CD4-positive, alpha-beta T cell treated with Interleukin-6 for 4 hours (primary cell): ENCODE measurements at regions not wholly inside any gene's neighbourhood (a gene's known extent, or its start where the extent isn't known, plus 50 kb on each side); places are given as distances from the start of the nearest gene placed in this dataset.
"Not testable (repeated sequence)": the region's sequence is repeated elsewhere in the genome, so short reads cannot be mapped to it uniquely, and the experiment has no call there.

Source experiments
- DNase-seq: peaks from one replicate; pipeline ENCODE4 v3.0.0-alpha.2; 2020; ENCODE audit warnings: mixed read lengths

DNA sequence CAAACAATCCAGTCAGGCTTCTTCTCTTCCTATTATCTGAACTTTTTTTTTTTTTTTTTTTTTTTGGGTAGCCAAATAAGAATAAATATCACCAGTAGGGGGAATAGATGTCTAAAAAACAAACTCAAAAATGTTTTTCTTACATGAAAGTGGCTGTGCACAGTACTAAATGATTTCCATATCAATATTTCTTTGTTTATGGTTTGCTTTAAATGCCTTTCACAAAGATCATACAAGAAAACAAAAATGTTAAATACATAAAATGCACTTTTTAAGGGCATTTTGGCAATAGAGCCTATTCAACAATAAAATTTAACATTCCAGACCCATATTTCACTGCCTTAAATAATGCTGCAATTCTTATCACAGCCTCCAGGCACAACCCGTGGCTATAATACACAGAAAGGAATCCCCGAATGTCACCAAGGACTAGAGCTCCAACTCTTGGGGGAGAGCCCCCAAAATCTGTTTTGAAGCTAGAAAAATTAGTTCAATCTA is 91.1 kb upstream of the TBCA start:
- no peak for DNase-seq

DNA sequence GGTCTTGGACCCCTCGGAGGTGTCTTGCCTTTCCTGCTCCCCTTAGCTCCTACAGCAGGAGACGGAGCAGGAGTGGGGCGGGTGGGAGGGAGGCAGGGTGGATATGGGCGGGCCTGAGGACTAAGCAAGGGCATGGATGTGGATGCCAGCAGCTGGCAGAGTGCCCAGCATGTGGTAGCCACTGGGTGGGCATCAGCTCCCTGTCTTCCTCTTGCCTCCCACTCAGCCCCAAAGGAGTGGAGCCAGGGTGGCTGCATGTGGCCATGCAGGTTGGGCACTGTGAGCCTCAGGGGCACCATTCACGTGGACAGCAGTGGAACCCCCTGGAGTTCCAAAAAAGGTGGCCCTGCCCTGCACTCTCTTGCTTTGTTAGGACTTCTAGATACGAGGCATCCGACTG is 90.1 kb upstream of the TBCA start:
- DNase-seq: no peak

DNA sequence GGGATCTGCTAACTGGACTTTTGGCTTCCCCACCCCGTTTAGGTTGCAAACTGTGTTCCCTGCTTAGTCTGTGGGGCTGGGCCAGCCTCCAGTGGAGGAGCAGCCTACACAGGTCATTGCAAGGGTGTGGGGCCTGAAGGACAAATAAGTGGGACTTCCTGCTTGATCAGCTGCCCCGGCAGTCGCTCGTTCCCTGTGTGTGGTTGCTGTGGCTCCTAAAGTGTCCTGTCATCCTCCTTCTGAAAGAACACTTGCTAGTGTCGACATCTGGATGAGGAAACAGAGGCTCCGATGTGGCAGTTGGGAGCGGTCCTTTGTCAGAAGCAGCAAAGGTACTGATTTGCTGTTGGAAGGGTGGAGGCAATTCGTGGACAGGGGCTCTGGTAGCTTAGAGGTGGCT is 88.9 kb upstream of the TBCA start:
- DNase-seq: no peak

DNA sequence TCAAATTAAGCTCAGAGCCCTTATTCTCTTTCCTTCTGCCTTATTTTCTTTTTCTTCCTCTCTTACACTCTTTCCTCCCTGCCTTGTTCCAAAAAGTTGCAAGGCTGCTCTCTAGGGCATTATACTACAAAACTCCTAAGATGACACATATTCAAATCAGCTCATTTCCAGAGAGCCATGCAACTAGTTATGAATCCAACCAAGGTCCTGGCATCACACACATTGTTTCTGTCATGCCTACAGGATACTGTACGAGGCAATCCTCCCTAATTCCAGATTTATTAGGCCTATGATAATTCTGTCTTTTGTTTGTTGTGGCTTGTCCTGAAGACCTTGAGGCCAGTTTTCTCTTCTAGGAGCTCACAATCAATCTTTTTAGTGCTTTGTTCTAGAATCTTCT is 87.0 kb upstream of the TBCA start:
- DNase-seq: no peak

DNA sequence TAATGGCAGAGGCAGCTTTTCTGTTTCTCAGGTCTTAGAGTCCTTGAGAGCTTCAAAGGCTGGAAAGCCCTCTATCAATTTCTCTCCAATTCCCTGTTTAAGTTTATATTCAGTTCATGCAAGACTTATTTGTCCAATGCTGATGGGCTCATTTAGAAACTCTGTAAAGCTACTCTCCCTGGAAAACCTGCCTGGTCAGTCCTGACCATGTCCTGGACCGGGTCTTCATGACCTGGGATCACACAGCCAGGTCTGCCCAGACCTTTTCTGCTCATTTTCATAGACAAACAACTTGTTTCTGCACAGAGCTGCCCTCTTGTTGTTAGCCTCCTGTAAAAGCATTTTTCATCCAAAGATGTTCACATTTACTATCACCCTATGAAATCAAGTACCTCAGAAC is 85.4 kb upstream of the TBCA start:
- DNase-seq: no peak

DNA sequence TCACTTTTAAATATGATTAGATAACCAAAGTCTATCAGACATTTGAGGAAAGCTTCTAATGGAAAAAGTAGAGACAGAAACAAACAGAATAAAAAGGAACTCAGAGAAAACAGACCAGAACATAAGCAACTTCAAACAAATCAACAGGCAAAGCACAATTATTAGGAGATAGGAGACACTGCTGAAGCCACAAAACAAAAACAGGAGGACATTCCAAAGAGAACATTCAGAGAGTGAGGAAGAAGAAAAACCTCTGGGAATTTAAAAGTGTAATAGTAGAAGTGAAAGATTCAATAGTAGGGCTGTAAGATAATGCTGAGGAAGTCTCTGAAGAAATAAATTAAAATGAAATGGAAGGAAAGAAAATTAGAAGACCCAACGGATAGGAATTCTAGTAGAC is 83.2 kb upstream of the TBCA start:
- no peak for DNase-seq

DNA sequence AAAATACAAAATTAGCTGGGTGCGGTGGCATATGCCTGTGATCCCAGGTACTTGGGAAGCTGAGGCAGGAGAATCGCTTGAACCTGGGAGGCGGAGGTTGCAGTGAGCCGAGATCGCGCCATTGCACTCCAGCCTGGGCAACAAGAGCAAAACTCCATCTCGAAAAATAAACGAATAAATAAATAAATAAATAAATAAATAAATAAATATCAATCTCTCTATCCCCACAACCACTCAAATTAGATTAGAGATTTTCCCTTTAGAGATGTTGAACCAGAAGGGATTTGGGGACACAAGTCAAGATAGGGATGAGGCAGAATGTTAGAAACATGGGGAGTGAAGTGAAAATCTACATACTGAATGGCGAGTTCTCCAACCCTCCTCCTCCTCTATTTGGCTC is 82.5 kb upstream of the TBCA start:
- not testable (repeated sequence) for DNase-seq

DNA sequence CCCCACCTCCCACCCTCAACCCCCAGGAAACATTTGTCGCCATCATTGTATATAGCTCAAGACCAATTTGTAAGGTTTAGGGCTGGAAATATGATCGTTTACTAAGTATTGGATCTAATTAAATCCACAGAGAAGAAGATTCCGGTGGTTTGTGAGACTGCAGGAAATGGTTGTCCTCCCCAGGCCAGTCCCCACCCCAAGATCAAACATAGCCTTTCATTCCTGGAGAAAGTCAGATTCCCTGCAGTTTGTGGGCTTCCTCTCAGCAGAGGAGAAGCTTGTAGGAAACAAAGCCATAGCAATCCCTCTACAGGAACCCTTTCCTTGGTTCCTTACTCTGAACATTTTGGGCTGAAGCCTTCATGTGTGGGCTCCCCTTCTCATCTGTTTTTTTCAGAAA is 79.2 kb upstream of the TBCA start:
- no peak for DNase-seq

DNA sequence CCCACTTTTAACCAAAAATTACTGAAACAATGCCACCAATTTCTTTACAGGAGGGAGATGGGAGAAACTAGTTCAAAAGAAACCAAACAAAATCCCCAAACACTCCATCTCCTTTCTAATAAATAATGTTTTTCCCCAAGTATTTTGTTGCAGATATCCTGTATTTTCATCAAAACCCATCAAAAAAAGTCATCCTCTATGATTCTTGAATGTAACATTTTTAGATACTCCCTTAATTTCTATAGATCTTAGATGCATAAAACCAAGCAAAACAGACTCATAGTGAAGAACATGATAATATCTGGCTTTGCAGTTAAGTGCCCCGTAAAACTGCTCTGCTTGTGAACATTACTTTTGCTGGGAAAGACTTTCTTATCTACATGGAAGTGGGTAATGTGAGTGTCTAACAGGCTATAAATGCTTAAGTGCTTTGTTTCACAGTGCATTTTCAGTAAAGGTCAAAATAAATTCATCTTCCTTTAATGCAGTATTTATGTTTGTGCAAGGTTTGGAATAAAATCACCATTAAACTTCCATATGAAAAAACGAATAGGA is 77.3 kb upstream of the TBCA start:
- DNase-seq: no peak

DNA sequence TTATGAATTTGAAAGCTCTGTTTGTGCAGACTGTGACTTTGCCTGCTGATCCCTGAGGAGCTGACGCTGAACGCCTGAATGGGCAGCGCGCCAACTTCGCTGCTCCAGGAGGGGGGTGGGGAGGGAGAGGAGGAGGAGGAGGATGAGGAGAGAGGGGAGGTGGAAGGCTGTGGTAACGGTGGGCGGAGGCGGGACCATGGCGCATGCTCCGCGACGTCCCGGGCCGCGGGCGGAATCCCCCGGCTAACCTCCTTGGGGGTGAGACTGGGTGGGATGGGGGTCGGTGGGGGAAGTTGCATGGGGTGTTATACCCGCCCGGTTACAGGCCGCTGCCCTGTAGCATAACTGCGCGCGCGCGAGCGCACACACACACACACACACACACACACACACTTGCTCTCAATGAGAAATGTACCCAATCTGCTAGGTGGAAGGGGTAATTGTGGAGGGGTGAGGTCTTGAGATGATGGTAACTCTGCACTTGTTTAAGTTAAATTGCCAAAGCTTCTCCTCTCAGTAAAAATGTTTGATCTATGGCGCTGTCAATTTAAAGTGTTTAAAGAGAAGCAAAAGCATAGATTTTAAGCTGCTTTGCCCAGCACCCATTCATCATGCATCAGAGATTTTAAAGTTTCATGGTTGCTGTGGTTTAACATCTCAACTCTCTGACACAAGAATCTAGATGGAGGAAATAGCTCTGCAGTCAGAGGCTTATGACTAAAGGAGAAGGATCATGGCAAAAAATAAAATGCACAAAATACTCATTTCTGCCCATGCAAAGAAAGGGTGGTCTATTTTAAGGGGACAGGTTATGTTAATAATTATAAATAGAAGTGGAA is 76.6 kb upstream of the TBCA start:
- DNase-seq: peak; percentile 8

DNA sequence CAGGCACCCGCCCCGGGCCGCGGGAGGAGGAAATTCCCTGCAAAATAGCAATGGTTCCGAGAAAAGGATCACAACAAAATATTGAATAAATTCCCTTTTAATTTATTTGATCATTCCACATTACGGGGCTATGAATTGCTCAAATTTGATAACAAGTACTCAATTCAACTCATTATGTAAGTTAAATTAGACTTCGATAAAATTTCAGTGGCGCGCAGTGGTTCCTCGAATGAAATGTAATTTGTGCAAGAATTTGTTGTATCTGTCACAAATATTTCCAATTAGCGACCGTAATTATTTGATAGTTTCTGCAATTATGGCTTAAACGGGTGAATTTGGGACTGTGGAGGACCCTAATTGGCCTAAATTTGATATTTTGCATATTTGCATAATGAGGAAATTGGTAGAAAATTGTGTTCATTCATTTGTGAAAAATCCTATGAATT is 76.0 kb upstream of the TBCA start:
- DNase-seq: no peak

DNA sequence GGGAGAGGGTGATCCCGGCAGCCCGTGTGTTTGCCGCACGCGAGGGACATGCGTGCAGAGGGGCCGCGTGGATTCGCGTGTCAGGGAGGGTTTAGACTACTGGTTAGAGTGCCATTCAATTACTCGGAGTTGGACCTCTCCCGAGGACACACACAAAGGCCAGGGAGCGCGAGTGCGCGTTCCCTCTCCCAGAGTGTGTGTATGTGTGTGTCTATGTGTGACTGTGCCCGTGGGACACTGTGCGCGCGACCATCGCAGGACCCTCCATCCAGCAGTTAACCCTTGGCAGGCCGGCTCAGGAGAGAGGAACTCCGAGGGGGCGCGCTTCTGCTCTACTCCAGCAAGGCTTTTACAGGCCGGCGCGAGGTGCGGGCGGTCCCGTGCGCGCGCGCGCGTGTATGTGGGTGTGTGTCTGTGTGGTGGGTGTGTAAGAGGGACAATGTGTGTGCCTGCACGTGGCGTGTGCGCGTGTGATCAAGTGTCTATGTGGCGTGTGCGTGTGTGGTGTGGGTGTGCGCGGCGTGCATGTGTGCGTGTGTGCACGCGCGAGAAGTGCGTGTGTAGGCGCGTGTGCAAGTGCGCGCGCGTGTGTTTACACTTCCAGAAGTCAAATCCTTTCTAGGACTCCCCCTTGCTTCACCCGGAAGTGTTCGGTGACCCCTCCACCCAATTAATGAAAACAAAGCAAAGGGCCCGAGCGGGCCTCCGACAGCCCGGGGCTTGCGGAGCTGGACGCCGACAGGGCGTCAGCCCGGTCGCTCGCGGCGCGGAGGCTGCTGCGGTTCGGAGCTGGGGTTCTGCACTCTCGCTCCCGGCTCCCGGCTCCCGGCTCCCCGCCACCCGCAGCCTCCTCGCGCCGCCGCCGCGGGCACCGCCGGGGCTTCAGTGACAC is 75.3 kb upstream of the TBCA start:
- peak; percentile 6 for DNase-seq

DNA sequence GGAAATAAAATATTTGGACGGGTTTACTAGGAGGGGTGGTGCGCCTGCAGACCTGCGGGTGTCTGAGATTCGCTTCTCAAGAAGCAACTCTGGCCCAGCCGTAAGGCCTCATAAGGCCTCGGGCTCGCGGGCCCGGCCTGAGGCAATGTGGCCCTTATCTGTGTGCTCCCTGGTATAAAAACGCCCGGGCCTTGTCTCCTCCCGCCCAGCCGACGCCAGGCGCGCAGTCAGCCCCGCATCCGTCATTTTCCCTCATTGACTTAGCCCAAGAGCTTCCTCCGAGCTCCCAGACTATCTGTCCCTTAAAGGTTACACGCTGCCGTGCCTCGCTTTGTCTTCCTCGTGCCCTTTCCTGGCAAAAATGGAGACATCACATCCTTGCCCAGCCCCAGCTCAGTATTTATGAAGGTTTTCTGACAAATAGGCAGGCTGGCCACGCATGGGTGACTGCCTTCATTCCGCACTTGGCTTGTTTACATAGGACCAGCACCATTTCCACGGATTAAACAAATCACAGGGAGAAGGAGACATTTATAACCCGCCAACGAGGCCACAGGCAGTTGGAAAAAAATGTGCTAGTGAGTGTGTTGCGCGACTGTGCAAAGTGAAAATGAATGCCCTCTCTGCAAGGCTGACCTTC is 74.5 kb upstream of the TBCA start:
- no peak for DNase-seq

DNA sequence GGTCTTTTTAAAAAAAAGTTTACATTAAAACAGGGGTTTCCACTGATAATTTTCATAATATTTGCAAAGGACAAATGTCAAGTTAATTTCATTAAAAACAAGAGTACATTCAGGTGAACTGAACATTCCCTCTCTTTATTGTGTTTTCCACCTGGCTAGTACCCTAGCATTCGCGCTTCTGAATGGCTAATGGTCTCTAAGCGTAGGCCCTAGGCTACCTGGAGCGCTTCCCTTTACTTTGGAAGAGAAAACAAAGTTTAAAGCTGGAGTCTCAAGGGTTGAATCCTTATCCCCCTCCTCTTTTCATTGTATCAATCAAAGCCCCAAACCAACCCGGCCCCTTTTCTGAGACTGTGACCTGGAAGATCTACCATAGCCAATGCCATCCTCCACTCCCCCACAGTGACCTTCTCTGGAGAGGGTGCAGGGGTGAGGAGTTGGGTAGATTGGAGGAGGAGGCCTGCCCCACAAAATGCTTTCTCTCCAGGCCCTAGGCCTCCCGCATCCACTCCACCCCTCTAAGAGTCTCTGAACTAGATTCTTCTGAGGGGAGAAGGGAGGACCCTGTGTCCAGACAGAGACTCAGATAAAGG is 73.3 kb upstream of the TBCA start:
- no peak for DNase-seq

DNA sequence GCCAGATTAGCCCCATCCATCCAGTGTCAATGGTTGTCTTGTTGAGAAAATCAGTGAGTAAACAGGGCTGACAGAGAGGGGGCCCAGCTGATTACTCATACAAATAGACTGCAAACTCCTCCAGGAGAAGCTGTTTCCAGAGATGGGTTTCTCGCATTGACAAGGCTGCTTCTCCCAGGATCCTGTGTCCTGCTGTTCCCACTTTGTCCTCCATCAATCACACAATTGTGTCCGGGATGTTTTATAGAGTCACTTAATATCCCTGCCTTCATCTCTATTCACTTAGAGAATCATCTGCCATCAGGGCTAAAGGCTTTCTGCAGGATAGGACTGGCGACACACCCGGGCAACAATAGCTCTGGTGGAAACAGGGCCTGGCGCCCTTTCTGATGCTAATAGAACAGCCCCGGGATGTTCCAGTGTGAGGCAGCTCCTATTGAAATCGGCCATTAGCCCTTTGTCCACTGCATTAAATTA is 71.7 kb upstream of the TBCA start:
- DNase-seq: no peak

DNA sequence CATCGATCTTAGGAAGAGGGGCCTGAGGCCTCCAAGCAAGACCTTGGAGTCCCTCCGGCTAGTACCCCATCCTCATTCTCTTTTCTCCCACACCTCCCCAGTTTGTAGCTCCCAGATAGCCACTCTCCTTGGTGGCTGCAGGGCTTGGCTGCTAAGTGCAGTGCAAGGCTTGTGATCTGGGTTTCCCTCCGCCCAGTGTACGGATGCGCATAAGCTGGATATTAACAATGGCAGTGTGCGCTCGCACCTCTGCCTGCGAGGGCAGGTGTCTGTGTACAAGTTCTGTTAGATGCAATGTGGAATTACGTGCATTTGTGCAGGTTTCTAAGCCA is 71.0 kb upstream of the TBCA start:
- DNase-seq: no peak

DNA sequence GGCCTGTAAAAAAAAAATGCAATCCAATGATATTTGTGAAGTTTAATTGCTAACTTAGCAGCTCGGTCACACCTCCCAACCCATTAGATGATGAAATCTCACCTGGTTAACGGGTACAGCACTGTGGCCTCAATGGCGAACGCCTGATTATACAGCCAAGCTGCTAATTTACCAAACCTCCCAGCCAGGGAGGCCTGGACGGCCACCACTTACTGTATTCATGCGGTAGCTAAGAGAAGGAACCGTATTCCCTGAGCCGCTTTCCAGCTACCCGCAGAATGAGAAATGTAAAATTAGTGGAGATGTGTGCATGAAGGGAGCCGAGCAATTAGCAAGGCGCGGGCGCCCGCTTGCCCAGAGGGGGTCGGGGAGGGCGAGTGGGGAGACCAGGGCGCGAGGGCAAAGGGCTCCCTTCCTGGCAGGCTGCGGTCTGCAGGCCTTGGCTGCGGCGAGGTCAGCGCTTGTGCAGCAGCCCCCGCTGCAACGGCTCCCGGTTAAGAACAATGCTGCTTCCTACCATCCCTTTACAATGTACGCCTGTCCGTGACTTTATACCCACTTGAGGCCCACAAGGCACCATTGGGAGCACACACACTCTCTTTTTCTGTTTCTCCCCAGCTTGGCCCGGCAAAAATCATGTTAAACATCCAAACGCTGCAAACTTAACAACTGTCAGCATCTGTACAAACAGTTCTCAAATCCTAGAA is 70.4 kb upstream of the TBCA start:
- no peak for DNase-seq

DNA sequence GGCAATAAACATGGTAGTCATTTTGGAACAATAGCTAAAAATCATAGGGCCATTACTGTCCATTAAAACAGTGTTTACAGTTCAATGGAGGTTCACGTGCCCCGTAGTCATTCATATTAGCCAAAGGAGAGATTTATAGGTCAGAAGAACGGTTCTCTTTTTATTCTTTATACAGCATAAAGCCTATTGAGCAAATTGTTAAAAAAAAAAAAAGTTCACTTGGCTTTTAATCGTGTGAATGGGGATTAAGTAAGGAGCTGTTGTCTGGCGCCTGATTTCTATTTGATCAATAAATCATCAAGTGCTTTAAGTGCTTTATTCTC is 69.1 kb upstream of the TBCA start:
- no peak for DNase-seq

DNA sequence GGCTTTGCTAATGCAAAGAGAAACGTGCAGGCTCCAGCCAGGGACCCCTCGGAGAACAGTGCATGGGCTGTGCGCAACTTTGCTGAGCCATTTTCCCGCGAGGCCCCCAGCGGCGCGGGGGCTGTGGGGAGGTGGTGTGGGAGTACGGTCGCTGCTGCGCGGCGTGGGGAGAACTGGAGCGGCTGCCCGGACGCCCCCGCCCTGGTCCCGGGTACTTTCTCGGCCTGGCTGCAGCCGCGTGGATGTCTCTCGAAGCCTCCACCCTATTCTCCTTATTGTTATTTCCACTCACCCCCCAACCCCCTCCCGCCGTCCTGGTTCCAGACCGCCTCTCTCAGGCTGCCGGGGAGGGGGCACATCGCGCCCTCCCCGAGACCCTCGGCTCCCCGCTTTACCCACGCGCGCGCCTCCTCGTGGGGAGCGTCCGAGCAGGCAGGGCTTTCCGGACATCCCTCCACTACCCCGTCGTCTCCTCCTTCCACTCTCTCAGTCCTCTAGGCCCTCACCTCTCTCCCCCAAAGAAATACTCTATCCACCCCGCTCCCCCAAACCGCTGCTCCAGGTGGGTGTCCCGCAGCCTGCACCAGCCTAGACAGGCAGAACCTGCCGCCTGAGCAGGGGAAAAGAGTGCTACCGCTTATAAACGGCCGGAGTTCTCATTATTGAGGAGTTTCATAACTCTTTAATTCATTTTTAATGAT is 68.6 kb upstream of the TBCA start:
- DNase-seq: no peak

DNA sequence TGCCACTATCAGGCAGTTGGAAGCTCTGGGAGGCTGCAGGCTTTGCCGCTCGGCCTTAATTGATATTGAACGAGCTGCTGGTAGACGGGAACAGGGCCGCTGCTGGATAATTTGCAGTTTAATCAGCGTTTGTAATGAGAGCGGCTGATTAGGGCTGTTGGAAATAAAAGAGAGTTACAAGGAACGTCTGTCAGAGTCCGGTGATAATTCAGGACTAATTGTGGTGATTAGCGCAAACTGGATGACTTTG is 68.2 kb upstream of the TBCA start:
- no peak for DNase-seq

DNA sequence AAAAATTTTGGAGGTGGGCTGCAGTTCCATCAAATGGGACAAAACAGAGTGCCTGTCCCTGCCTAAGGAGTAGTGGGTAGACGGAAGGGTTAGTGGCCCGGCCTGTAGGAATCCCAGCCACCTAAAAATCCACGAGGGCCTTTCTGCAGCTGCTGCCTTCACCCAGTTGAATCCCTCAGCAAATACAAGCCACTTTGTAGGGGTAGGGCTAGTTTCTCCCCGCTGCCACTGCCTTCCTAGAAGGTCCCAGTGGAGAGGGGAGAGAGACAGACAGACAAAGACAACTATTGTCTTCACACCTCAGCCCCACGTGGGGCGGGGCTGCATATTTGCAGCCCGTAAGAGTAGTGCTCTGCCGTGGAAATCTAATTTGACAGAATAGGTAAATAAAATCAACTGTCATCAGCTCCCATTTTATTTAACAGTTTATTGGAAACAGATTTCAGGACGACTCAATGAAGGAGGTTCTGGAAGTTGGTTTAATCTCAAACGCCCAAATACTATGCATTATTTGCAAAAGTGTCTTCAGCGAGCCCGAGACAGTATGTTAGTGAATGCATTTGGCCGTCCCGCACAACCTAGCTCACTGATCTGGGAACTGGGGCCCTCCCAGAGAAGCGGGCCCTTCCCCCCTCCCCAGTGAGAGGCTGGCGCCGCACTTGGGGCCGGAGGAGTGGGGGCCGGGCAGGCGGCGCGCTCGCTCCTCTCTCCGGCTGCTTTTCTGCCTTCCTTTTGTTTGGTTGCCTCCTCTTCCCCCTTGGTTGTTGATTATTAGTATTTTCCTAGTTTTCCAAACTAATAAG is 67.6 kb upstream of the TBCA start:
- no peak for DNase-seq
